ENCODE measurements at regions not wholly inside any gene's neighbourhood (a gene's known extent, or its start where the extent isn't known, plus 50 kb on each side); places are given as distances from the start of the nearest gene placed in this dataset.

- no peak overlapping the region for H2BK5ac ChIP-seq (ENCODE audit: low read depth, low read length)
- no peak overlapping the region for H3K9ac ChIP-seq (replicated peaks in 1 of 4; ENCODE audit: extremely low read depth in 1 of 4, low read depth in 3 of 4, low read length in 3 of 4)
- H4K8ac ChIP-seq (ENCODE audit: extremely low read depth, insufficient read depth, low read length) = no peak overlapping the region
- ChIA-PET POLR2A (ENCODE audit: partially characterized antibody) (no interaction called here), CTCF (ENCODE audit: partially characterized antibody) (interaction anchor here (0.9 to 1.3 kb wide), 4 partner anchors 9 to 497 kb away, joined by 3 read pairs; no protein-coding TSS in a partner anchor)
- no peak overlapping the region for H2AK5ac ChIP-seq (ENCODE audit: low read depth, low read length)
- no peak overlapping the region for H2BK120ac ChIP-seq (replicated peaks; ENCODE audit: low read depth, low read length)
- no peaks in the 10 kb centered on the region for H4K20me1 ChIP-seq (replicated peaks in 1 of 2; ENCODE audit: control insufficient read depth in 1 of 2, insufficient read depth in 2 of 2, low read length in 2 of 2)
- no peak overlapping the region for H3K23ac ChIP-seq (ENCODE audit: insufficient read length)
- no peak for DNase-seq (ENCODE audit: low read depth in 1 of 2, low spot score in 2 of 2)
- WGBS, 2 experiments (ENCODE audit: extremely low coverage in 1 of 2, insufficient coverage in 1 of 2, insufficient read length in 1 of 2, insufficient replicate concordance in 2 of 2, low coverage in 1 of 2, low lambda C conversion rate in 2 of 2, missing lambda C conversion rate in 1 of 2) = 85% methylated on average over 2 of the region's 2 CpGs; no CpG with 5 or more reads in 1 of the 2 experiments
- no peaks in the 10 kb centered on the region for H3K9me3 ChIP-seq (ENCODE audit: insufficient read depth in 2 of 2, low read depth in 1 of 2, low read length in 1 of 2)
- H3K23me2 ChIP-seq (ENCODE audit: low read depth, low read length) = no peaks in the 10 kb centered on the region
- TF ChIP-seq JUN (IDR thresholded peaks at IDR 0.05; ENCODE audit: low read depth, low read length) (no peak), SP1 (IDR thresholded peaks at IDR 0.05; ENCODE audit: low read depth, low read length) (no peak), POU5F1 (IDR thresholded peaks at IDR 0.05; ENCODE audit: low read depth, low read length) (no peak), EGR1 (IDR thresholded peaks at IDR 0.05; ENCODE audit: borderline replicate concordance, low read depth, low read length) (no peak)
- no peak overlapping the region for H2BK20ac ChIP-seq (ENCODE audit: low read length)
- H4K5ac ChIP-seq (ENCODE audit: insufficient read length, low read depth, low read length) = no peak overlapping the region
- no peak for FAIRE-seq
- no peak overlapping the region for H3K56ac ChIP-seq (replicated peaks; ENCODE audit: insufficient read length, low read depth, low read length)
- H3K27ac ChIP-seq (ENCODE audit: low read depth, low read length) = no peak overlapping the region
- H2BK12ac ChIP-seq (ENCODE audit: low read depth, low read length) = no peak overlapping the region
- H3K4me2 ChIP-seq (ENCODE audit: insufficient read depth in 1 of 2, low read depth in 2 of 2, low read length in 2 of 2) = no peak overlapping the region
- no peaks in the 10 kb centered on the region for H3K4me1 ChIP-seq (replicated peaks in 1 of 4; ENCODE audit: control insufficient read depth in 3 of 4, insufficient read depth in 4 of 4, low read length in 3 of 4)
- no peak overlapping the region for H2BK15ac ChIP-seq (ENCODE audit: low read length)
- H3K18ac ChIP-seq (ENCODE audit: extremely low read depth, low read length) = no peak overlapping the region
- H3K27me3 ChIP-seq (replicated peaks in 1 of 4; ENCODE audit: control insufficient read depth in 3 of 4, extremely low read depth in 1 of 4, insufficient read depth in 3 of 4, low read length in 3 of 4) = no peaks in the 10 kb centered on the region
- H3K79me1 ChIP-seq (ENCODE audit: low read depth, low read length) = no peaks in the 10 kb centered on the region
- H3K4me3 ChIP-seq (ENCODE audit: extremely low read depth in 1 of 4, insufficient read depth in 2 of 4, low read depth in 3 of 4, low read length in 4 of 4) = no peak overlapping the region
- H2AFZ ChIP-seq (ENCODE audit: low read length) = no peak overlapping the region
- no peak overlapping the region for H3K4ac ChIP-seq (replicated peaks; ENCODE audit: insufficient read length, low read depth, low read length)
- no peaks in the 10 kb centered on the region for H3K79me2 ChIP-seq (ENCODE audit: control insufficient read depth in 1 of 2, insufficient read depth in 2 of 2, low read length in 2 of 2)
- H3K36me3 ChIP-seq (ENCODE audit: control insufficient read depth in 2 of 4, insufficient read depth in 4 of 4, low read length in 3 of 4) = no peaks in the 10 kb centered on the region
- H4K91ac ChIP-seq (replicated peaks; ENCODE audit: insufficient read length, low read length) = no peak overlapping the region
- H3K14ac ChIP-seq (ENCODE audit: insufficient read length) = no peak overlapping the region
Measured at GRCh38 chr2:185242462-185242861, 496.1 kb upstream of the FSIP2 start.

Data from H1 (cell line).